ENCODE measurements at regions not wholly inside any gene's neighbourhood (a gene's known extent, or its start where the extent isn't known, plus 50 kb on each side); places are given as distances from the start of the nearest gene placed in this dataset.

DNA sequence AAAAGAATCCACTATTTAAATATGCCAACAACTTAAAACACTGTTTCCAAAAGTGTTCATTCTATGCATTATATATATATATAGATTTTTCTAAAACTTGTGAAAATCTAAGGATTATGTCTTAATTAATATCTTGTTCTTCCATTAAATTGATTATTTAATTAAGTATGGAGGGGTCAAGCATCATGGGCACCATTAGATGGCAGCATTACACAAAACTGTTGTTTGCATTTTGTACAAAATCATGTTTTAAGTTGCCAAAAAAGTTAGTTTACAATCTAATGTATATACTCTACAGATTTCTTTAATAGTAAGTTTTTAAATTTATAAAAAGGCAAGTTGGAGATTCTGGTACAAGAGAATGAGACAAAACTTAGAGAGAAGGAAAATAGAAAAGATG is 213.2 kb upstream of the EDNRB start:
- TF ChIP-seq, protein P1, sequence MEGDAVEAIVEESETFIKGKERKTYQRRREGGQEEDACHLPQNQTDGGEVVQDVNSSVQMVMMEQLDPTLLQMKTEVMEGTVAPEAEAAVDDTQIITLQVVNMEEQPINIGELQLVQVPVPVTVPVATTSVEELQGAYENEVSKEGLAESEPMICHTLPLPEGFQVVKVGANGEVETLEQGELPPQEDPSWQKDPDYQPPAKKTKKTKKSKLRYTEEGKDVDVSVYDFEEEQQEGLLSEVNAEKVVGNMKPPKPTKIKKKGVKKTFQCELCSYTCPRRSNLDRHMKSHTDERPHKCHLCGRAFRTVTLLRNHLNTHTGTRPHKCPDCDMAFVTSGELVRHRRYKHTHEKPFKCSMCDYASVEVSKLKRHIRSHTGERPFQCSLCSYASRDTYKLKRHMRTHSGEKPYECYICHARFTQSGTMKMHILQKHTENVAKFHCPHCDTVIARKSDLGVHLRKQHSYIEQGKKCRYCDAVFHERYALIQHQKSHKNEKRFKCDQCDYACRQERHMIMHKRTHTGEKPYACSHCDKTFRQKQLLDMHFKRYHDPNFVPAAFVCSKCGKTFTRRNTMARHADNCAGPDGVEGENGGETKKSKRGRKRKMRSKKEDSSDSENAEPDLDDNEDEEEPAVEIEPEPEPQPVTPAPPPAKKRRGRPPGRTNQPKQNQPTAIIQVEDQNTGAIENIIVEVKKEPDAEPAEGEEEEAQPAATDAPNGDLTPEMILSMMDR (conservative IDR thresholded peaks at IDR 0.05; ENCODE audit: low read depth, low read length), result peak; percentile 56
- TF ChIP-seq EZH2 (IDR thresholded peaks at IDR 0.05; ENCODE audit: borderline replicate concordance, low read depth, low read length, poor library complexity, severe bottlenecking), result no peak
